HEK293 (cell line): ENCODE measurements at regions not wholly inside any gene's neighbourhood (a gene's known extent, or its start where the extent isn't known, plus 50 kb on each side); places are given as distances from the start of the nearest gene placed in this dataset.

Source experiments
- BCL11A ChIP-seq: fragments of 450-650 bp; formaldehyde crosslinking; IDR thresholded peaks from 2 replicates; pipeline ENCODE4 v1.5.1; 2016; ENCODE audit warnings: low read depth, missing biosample characterization, missing genetic modification characterization
- HOXD13 ChIP-seq: sonication (generic); formaldehyde crosslinking; IDR thresholded peaks from 2 replicates; pipeline ENCODE4 v1.8.0; 2022; ENCODE audit warnings: missing genetic modification reagents, borderline replicate concordance
- REST ChIP-seq: fragments of 450-650 bp; formaldehyde crosslinking; IDR thresholded peaks from 2 replicates; pipeline ENCODE4 v1.5.1; 2016; ENCODE audit warnings: missing biosample characterization, missing genetic modification characterization
- SCRT1 ChIP-seq: fragments of 450-650 bp; formaldehyde crosslinking; IDR thresholded peaks from 2 replicates; pipeline ENCODE4 v1.5.1; 2016; ENCODE audit warnings: missing biosample characterization, missing genetic modification characterization, borderline replicate concordance
- SP7 ChIP-seq: fragments of 450-650 bp; formaldehyde crosslinking; IDR thresholded peaks from 2 replicates; pipeline ENCODE4 v1.5.1; 2016; ENCODE audit warnings: missing biosample characterization, missing genetic modification characterization
- TCF7L2 ChIP-seq: IDR thresholded peaks from 2 replicates; pipeline ENCODE4 v1.6.1; 2011; ENCODE audit warnings: low read depth, mild to moderate bottlenecking, inconsistent platforms, low read length, moderate library complexity, borderline replicate concordance
- WT1 ChIP-seq: fragments of 450-650 bp; formaldehyde crosslinking; IDR thresholded peaks from 2 replicates; pipeline ENCODE4 v1.5.1; 2016; ENCODE audit warnings: missing biosample characterization, missing genetic modification characterization
- ZBTB1 ChIP-seq: fragments of 450-650 bp; formaldehyde crosslinking; IDR thresholded peaks from 2 replicates; pipeline ENCODE4 v1.5.1; 2016; ENCODE audit warnings: missing biosample characterization, missing genetic modification characterization
- ZBTB48 ChIP-seq: fragments of 450-650 bp; formaldehyde crosslinking; IDR thresholded peaks from 2 replicates; pipeline ENCODE4 v1.5.1; 2016; ENCODE audit warnings: missing biosample characterization, missing genetic modification characterization
- ZEB2 ChIP-seq: fragments of 450-650 bp; formaldehyde crosslinking; IDR thresholded peaks from 2 replicates; pipeline ENCODE4 v1.5.1; 2016; ENCODE audit warnings: missing biosample characterization, missing genetic modification characterization
- ZFP41 ChIP-seq: fragments of 450-650 bp; formaldehyde crosslinking; IDR thresholded peaks from 2 replicates; pipeline ENCODE4 v1.5.1; 2016; ENCODE audit warnings: missing biosample characterization, missing genetic modification characterization, borderline replicate concordance
- ZIC2 ChIP-seq: fragments of 450-650 bp; formaldehyde crosslinking; IDR thresholded peaks from 2 replicates; pipeline ENCODE4 v1.5.1; 2016; ENCODE audit warnings: missing biosample characterization, missing genetic modification characterization
- ZNF10 ChIP-seq: fragments of 450-650 bp; formaldehyde crosslinking; IDR thresholded peaks from 2 replicates; pipeline ENCODE4 v1.5.1; 2017; ENCODE audit warnings: missing biosample characterization, missing genetic modification characterization
- ZNF2 ChIP-seq: fragments of 450-650 bp; formaldehyde crosslinking; IDR thresholded peaks from 2 replicates; pipeline ENCODE4 v1.5.1; 2016; ENCODE audit warnings: missing biosample characterization, missing genetic modification characterization
- ZNF223 ChIP-seq: fragments of 450-650 bp; formaldehyde crosslinking; IDR thresholded peaks from 2 replicates; pipeline ENCODE4 v1.5.1; 2016; ENCODE audit warnings: missing biosample characterization, missing genetic modification characterization
- ZNF350 ChIP-seq: fragments of 450-650 bp; formaldehyde crosslinking; IDR thresholded peaks from 2 replicates; pipeline ENCODE4 v1.5.0; 2017; ENCODE audit warnings: missing biosample characterization, mild to moderate bottlenecking, missing genetic modification characterization
- ZNF366 ChIP-seq: fragments of 450-650 bp; formaldehyde crosslinking; conservative IDR thresholded peaks from 2 replicates; pipeline ENCODE4 v1.5.1; 2016; ENCODE audit warnings: missing biosample characterization, missing genetic modification characterization
- ZNF37A ChIP-seq: fragments of 450-650 bp; IDR thresholded peaks from 2 replicates; pipeline ENCODE4 v1.5.1; 2018; ENCODE audit warnings: missing biosample characterization, missing genetic modification characterization
- ZNF391 ChIP-seq: fragments of 450-650 bp; formaldehyde crosslinking; IDR thresholded peaks from 2 replicates; pipeline ENCODE4 v1.5.1; 2016; ENCODE audit warnings: low read depth, missing biosample characterization, missing genetic modification characterization, borderline replicate concordance
- ZNF48 ChIP-seq: fragments of 450-650 bp; formaldehyde crosslinking; IDR thresholded peaks from 2 replicates; pipeline ENCODE4 v1.5.1; 2016; ENCODE audit warnings: missing biosample characterization, missing genetic modification characterization
- ZNF529 ChIP-seq: fragments of 450-650 bp; formaldehyde crosslinking; IDR thresholded peaks from 2 replicates; pipeline ENCODE4 v1.5.1; 2017; ENCODE audit warnings: missing genetic modification characterization, missing biosample characterization; ENCODE audit not compliant: insufficient replicate concordance
- ZNF600 ChIP-seq: fragments of 450-650 bp; formaldehyde crosslinking; IDR thresholded peaks from 2 replicates; pipeline ENCODE4 v1.5.1; 2016; ENCODE audit warnings: missing biosample characterization, missing genetic modification characterization
- ZNF639 ChIP-seq: fragments of 450-650 bp; formaldehyde crosslinking; IDR thresholded peaks from 2 replicates; pipeline ENCODE4 v1.5.1; 2016; ENCODE audit warnings: missing biosample characterization, missing genetic modification characterization
- ZNF664 ChIP-seq: fragments of 450-650 bp; formaldehyde crosslinking; IDR thresholded peaks from 2 replicates; pipeline ENCODE4 v1.5.1; 2016; ENCODE audit warnings: missing biosample characterization, missing genetic modification characterization
- ZNF777 ChIP-seq: fragments of 450-650 bp; formaldehyde crosslinking; IDR thresholded peaks from 2 replicates; pipeline ENCODE4 v1.5.1; 2017; ENCODE audit warnings: missing biosample characterization, missing genetic modification characterization, borderline replicate concordance
- TF ChIP-seq, protein P1 (sequence below): fragments of 450-650 bp; formaldehyde crosslinking; IDR thresholded peaks from 2 replicates; pipeline ENCODE4 v1.5.1; 2016; ENCODE audit warnings: missing biosample characterization, missing genetic modification characterization
- TF ChIP-seq, protein P2 (sequence below): fragments of 450-650 bp; formaldehyde crosslinking; IDR thresholded peaks from 2 replicates; pipeline ENCODE4 v1.5.1; 2016; ENCODE audit warnings: missing biosample characterization, missing genetic modification characterization, low read depth
- TF ChIP-seq, protein P3 (sequence below): fragments of 450-650 bp; formaldehyde crosslinking; IDR thresholded peaks from 2 replicates; pipeline ENCODE4 v1.5.1; 2016; ENCODE audit warnings: missing biosample characterization, missing genetic modification characterization
- TF ChIP-seq, protein P4 (sequence below): fragments of 450-650 bp; formaldehyde crosslinking; IDR thresholded peaks from 2 replicates; pipeline ENCODE4 v1.5.1; 2016; ENCODE audit warnings: missing biosample characterization, missing genetic modification characterization

GRCh38 chr3:182436547-182436946 is 356.8 kb upstream of the ATP11B start (continued):
- TF ChIP-seq ZNF777 (tag by site-specific recombination), result no peak
- TF ChIP-seq, protein P1, sequence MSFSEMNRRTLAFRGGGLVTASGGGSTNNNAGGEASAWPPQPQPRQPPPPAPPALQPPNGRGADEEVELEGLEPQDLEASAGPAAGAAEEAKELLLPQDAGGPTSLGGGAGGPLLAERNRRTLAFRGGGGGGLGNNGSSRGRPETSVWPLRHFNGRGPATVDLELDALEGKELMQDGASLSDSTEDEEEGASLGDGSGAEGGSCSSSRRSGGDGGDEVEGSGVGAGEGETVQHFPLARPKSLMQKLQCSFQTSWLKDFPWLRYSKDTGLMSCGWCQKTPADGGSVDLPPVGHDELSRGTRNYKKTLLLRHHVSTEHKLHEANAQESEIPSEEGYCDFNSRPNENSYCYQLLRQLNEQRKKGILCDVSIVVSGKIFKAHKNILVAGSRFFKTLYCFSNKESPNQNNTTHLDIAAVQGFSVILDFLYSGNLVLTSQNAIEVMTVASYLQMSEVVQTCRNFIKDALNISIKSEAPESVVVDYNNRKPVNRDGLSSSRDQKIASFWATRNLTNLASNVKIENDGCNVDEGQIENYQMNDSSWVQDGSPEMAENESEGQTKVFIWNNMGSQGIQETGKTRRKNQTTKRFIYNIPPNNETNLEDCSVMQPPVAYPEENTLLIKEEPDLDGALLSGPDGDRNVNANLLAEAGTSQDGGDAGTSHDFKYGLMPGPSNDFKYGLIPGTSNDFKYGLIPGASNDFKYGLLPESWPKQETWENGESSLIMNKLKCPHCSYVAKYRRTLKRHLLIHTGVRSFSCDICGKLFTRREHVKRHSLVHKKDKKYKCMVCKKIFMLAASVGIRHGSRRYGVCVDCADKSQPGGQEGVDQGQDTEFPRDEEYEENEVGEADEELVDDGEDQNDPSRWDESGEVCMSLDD, result no peak
- TF ChIP-seq ZNF366, result peak; percentile 43; the same call in 1 of the 2 replicates
- peak; percentile 89 for TF ChIP-seq TCF7L2
- TF ChIP-seq ZNF10, result no peak
- TF ChIP-seq ZNF2 (tag by site-specific recombination), result no peak
- TF ChIP-seq REST (tag by site-specific recombination), result no peak
- no peak for TF ChIP-seq ZNF600 (tag by site-specific recombination)
- TF ChIP-seq ZNF639, result no peak
- TF ChIP-seq BCL11A (tag by site-specific recombination), result 0 out of 2 replicates have a peak, but pooled peaks have one; percentile 72
- no peak for TF ChIP-seq ZNF37A (tag by site-specific recombination)
- no peak for TF ChIP-seq ZNF350 (tag by site-specific recombination)
- TF ChIP-seq ZBTB48 (tag by site-specific recombination), result no peak
- TF ChIP-seq SP7 (tag by site-specific recombination), result peak; percentile 97
- TF ChIP-seq ZNF48 (tag by site-specific recombination), result no peak
- no peak for TF ChIP-seq ZNF391 (tag by site-specific recombination)
- TF ChIP-seq ZEB2 (tag by site-specific recombination), result no peak
- TF ChIP-seq, protein P2, sequence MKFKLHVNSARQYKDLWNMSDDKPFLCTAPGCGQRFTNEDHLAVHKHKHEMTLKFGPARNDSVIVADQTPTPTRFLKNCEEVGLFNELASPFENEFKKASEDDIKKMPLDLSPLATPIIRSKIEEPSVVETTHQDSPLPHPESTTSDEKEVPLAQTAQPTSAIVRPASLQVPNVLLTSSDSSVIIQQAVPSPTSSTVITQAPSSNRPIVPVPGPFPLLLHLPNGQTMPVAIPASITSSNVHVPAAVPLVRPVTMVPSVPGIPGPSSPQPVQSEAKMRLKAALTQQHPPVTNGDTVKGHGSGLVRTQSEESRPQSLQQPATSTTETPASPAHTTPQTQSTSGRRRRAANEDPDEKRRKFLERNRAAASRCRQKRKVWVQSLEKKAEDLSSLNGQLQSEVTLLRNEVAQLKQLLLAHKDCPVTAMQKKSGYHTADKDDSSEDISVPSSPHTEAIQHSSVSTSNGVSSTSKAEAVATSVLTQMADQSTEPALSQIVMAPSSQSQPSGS (tag by site-specific recombination), result no peak
- TF ChIP-seq ZNF664 (tag by site-specific recombination), result no peak
- no peak for TF ChIP-seq ZFP41 (tag by site-specific recombination)
- no peak for TF ChIP-seq ZBTB1
- no peak for TF ChIP-seq SCRT1
- no peak for TF ChIP-seq ZIC2 (tag by site-specific recombination)
- TF ChIP-seq ZNF223 (tag by site-specific recombination), result no peak
- TF ChIP-seq, protein P3, sequence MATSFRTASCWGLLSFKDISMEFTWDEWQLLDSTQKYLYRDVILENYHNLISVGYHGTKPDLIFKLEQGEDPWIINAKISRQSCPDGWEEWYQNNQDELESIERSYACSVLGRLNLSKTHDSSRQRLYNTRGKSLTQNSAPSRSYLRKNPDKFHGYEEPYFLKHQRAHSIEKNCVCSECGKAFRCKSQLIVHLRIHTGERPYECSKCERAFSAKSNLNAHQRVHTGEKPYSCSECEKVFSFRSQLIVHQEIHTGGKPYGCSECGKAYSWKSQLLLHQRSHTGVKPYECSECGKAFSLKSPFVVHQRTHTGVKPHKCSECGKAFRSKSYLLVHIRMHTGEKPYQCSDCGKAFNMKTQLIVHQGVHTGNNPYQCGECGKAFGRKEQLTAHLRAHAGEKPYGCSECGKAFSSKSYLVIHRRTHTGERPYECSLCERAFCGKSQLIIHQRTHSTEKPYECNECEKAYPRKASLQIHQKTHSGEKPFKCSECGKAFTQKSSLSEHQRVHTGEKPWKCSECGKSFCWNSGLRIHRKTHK (tag by site-specific recombination), result no peak
- peak; percentile 93 for TF ChIP-seq WT1 (tag by site-specific recombination)
- no peak for TF ChIP-seq ZNF529 (tag by site-specific recombination)
- TF ChIP-seq HOXD13 (CRISPR knock-in tag), result no peak
- TF ChIP-seq, protein P4, sequence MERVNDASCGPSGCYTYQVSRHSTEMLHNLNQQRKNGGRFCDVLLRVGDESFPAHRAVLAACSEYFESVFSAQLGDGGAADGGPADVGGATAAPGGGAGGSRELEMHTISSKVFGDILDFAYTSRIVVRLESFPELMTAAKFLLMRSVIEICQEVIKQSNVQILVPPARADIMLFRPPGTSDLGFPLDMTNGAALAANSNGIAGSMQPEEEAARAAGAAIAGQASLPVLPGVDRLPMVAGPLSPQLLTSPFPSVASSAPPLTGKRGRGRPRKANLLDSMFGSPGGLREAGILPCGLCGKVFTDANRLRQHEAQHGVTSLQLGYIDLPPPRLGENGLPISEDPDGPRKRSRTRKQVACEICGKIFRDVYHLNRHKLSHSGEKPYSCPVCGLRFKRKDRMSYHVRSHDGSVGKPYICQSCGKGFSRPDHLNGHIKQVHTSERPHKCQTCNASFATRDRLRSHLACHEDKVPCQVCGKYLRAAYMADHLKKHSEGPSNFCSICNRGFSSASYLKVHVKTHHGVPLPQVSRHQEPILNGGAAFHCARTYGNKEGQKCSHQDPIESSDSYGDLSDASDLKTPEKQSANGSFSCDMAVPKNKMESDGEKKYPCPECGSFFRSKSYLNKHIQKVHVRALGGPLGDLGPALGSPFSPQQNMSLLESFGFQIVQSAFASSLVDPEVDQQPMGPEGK (tag by site-specific recombination), result 0 out of 2 replicates have a peak, but pooled peaks have one; percentile 16
